HCT116 (cell line): ENCODE measurements at regions not wholly inside any gene's neighbourhood (a gene's known extent, or its start where the extent isn't known, plus 50 kb on each side); places are given as distances from the start of the nearest gene placed in this dataset.

ENCODE experiments used
- ATAC-seq: fragments of 200-7000 bp; cut with Tn5 transposase; 2 replicates; pipeline ENCODE4 v1.9.1; 2020; ENCODE audit warnings: mild to moderate bottlenecking, moderate library complexity
- BruUV-seq: library from RNA; stranded (reverse); fragments of 400-500 nt; replicated peaks from 2 replicates; lab custom pipeline; 2021; lab: Mats Ljungman, UMichigan
- CTCF ChIA-PET: fragments of 300-600 bp; sonication (Branson Sonifier 250); formaldehyde crosslinking; loops from one replicate; lab custom pipeline; 2021; ENCODE audit warnings: antibody characterized with exemption; lab: Charles Lee
- POLR2A ChIA-PET: fragments of 300-600, 350-600 bp; sonication (Branson Sonifier 250); formaldehyde crosslinking; loops from one replicate; lab custom pipeline; 2021; ENCODE audit warnings: antibody characterized with exemption; lab: Charles Lee
- RAD21 ChIA-PET, 2 experiments: fragments of 300-600 bp; sonication (Branson Sonifier 250); formaldehyde crosslinking; loops; one replicate each; lab custom pipeline; 2023; ENCODE audit warnings: low total read pairs in 2 of 2; ENCODE audit not compliant: uncharacterized antibody in 2 of 2, unreplicated experiment in 2 of 2, low non-redundant PET in 1 of 2; lab: Charles Lee
- DNase-seq: peaks from one replicate; pipeline ENCODE4 v3.0.0-alpha.2; 2010; ENCODE audit warnings: low read depth, low spot score
- H2AFZ ChIP-seq: fragments of 200-600 bp; shearing (Covaris generic), sonication (generic); 2 replicates; pipeline ENCODE4 v1.6.1; 2017; ENCODE audit warnings: low read depth, mixed run types, mixed read lengths, antibody characterized with exemption, low read length; ENCODE audit not compliant: poor library complexity, severe bottlenecking
- H3K27ac ChIP-seq: 2 replicates; pipeline ENCODE4 v1.5.1; 2012; ENCODE audit warnings: low read depth, low read length
- H3K27me3 ChIP-seq: fragments of 200-600 bp; sonication (generic); 2 replicates; pipeline ENCODE4 v1.6.1; 2016; ENCODE audit warnings: mixed run types, low read length, mixed read lengths; ENCODE audit not compliant: insufficient read depth
- H3K36me3 ChIP-seq, 2 experiments: fragments of 200-500 bp in 1 of 2; fragments of 200-600 bp in 1 of 2; sonication (Bioruptor generic) in 1 of 2; sonication (generic) in 1 of 2; 2 replicates each; pipeline versions ENCODE4 v1.5.1 to v1.6.1; 2014 to 2016; ENCODE audit warnings: low read length in 2 of 2, inconsistent platforms in 1 of 2, mixed read lengths in 1 of 2, mixed run types in 1 of 2; ENCODE audit not compliant: insufficient read depth in 2 of 2, control insufficient read depth in 1 of 2
- H3K4me1 ChIP-seq, 2 experiments: fragments of 200-600 bp in 1 of 2; sonication (generic) in 1 of 2; 2 replicates each; pipeline versions ENCODE4 v1.5.1 to v1.6.1; 2012 to 2017; ENCODE audit warnings: low read length in 2 of 2, inconsistent platforms in 1 of 2, mild to moderate bottlenecking in 1 of 2, mixed read lengths in 1 of 2, mixed run types in 1 of 2, moderate library complexity in 1 of 2; ENCODE audit not compliant: insufficient read depth in 2 of 2, control insufficient read depth in 1 of 2
- H3K4me2 ChIP-seq: fragments of 200-600 bp; sonication (generic); 2 replicates; pipeline ENCODE4 v1.6.1; 2017; ENCODE audit warnings: mixed run types, low read length, mixed read lengths
- H3K4me3 ChIP-seq, 2 experiments: fragments of 200-600 bp in 1 of 2; sonication (generic) in 1 of 2; replicated peaks in 1 of 2; 2 replicates each; pipeline ENCODE4 v1.5.1; 2011 to 2016; ENCODE audit warnings: low read length in 2 of 2, control low read depth in 1 of 2, low read depth in 1 of 2, mild to moderate bottlenecking in 1 of 2, mixed read lengths in 1 of 2, mixed run types in 1 of 2
- H3K79me2 ChIP-seq: fragments of 200-600 bp; sonication (generic); 2 replicates; pipeline ENCODE4 v1.6.1; 2017; ENCODE audit warnings: mild to moderate bottlenecking, mixed run types, low read length, moderate library complexity, mixed read lengths; ENCODE audit not compliant: insufficient read depth
- H3K9ac ChIP-seq: fragments of 200-600 bp; sonication (generic); 2 replicates; pipeline ENCODE4 v1.6.1; 2016; ENCODE audit warnings: low read length, mixed read lengths
- H3K9me2 ChIP-seq: fragments of 200-600 bp; sonication (generic), shearing (Covaris generic); 2 replicates; pipeline ENCODE4 v1.6.1; 2017; ENCODE audit warnings: mixed run types, mild to moderate bottlenecking, moderate library complexity; ENCODE audit not compliant: insufficient read depth
- H3K9me3 ChIP-seq, 2 experiments: fragments of 200-500 bp in 1 of 2; fragments of 200-600 bp in 1 of 2; sonication (Bioruptor generic) in 1 of 2; sonication (generic) in 1 of 2; 2 replicates each; pipeline ENCODE4 v1.6.1; 2014 to 2017; ENCODE audit warnings: low read length in 2 of 2, mixed read lengths in 2 of 2, inconsistent platforms in 1 of 2, low read depth in 1 of 2, mild to moderate bottlenecking in 1 of 2, mixed run types in 1 of 2, moderate library complexity in 1 of 2; ENCODE audit not compliant: control insufficient read depth in 1 of 2, insufficient read depth in 1 of 2
- H4K20me1 ChIP-seq: fragments of 200-600 bp; sonication (generic), shearing (Covaris generic); 2 replicates; pipeline ENCODE4 v1.6.1; 2017; ENCODE audit warnings: mixed run types, mild to moderate bottlenecking, moderate library complexity; ENCODE audit not compliant: insufficient read depth
- EZH2 ChIP-seq: fragments of 200-600 bp; sonication (generic); IDR thresholded peaks from 2 replicates; pipeline ENCODE4 v1.6.1; 2017; ENCODE audit warnings: antibody characterized with exemption, mixed run types
- JUND ChIP-seq: IDR thresholded peaks from 2 replicates; pipeline ENCODE4 v1.6.1; 2012
- MAX ChIP-seq: IDR thresholded peaks from 2 replicates; pipeline ENCODE4 v1.6.1; 2012
- POLR2A ChIP-seq: IDR thresholded peaks from 2 replicates; pipeline ENCODE4 v1.7.0; 2011; ENCODE audit warnings: borderline replicate concordance; ENCODE audit not compliant: insufficient read depth, insufficient read length; ENCODE audit errors: extremely low read depth
- POLR2AphosphoS5 ChIP-seq: IDR thresholded peaks from 2 replicates; pipeline ENCODE4 v1.6.1; 2011; ENCODE audit warnings: mild to moderate bottlenecking, low read depth, low read length, moderate library complexity
- RAD21 ChIP-seq: IDR thresholded peaks from 2 replicates; pipeline ENCODE4 v1.6.1; 2012; ENCODE audit warnings: low read depth, mild to moderate bottlenecking
- REST ChIP-seq: IDR thresholded peaks from 2 replicates; pipeline ENCODE4 v1.6.1; 2012; ENCODE audit warnings: low read depth
- SRF ChIP-seq: IDR thresholded peaks from 2 replicates; pipeline ENCODE4 v1.6.1; 2012; ENCODE audit warnings: low read depth
- TCF7L2 ChIP-seq: IDR thresholded peaks from 2 replicates; pipeline ENCODE4 v1.7.0; 2011; ENCODE audit warnings: borderline replicate concordance, inconsistent platforms; ENCODE audit not compliant: insufficient read depth, insufficient read length; ENCODE audit errors: extremely low read depth
- ZBTB33 ChIP-seq: IDR thresholded peaks from 2 replicates; pipeline ENCODE4 v1.6.1; 2011; ENCODE audit warnings: mild to moderate bottlenecking, low read length, moderate library complexity; ENCODE audit not compliant: insufficient replicate concordance; ENCODE audit errors: extremely low read depth
- ZNF274 ChIP-seq: fragments of 200-500 bp; sonication (Bioruptor generic); IDR thresholded peaks from 2 replicates; pipeline ENCODE4 v1.6.1; 2014; ENCODE audit warnings: mild to moderate bottlenecking, low read depth, low read length, inconsistent platforms
- intact Hi-C: fragments of 100-400 bp; cut with micrococcal nuclease; formaldehyde crosslinking; loops from 2 replicates; pipeline ENCODE4 v1.10.0; 2022

- H3K4me3 ChIP-seq, result no peak overlapping the region
- H2AFZ ChIP-seq, result no peak overlapping the region
- H3K27me3 ChIP-seq, result no peaks in the 10 kb centered on the region
- CTCF ChIA-PET, result no interaction called here
- H3K9ac ChIP-seq, result no peak overlapping the region
- no peaks in the 10 kb centered on the region for H4K20me1 ChIP-seq
- H3K36me3 ChIP-seq, result no peaks in the 10 kb centered on the region
- no peaks in the 10 kb centered on the region for H3K9me3 ChIP-seq
- no peak overlapping the region for H3K27ac ChIP-seq
- no peaks in the 10 kb centered on the region for H3K79me2 ChIP-seq
- BruUV-seq, result no TSS peak
- POLR2A ChIA-PET, result no interaction called here
- no peak for DNase-seq
- no peaks in the 10 kb centered on the region for H3K4me1 ChIP-seq
- intact Hi-C loops, result no loop called here
- no peak for TF ChIP-seq SRF
- TF ChIP-seq RAD21, result no peak
- TF ChIP-seq POLR2AphosphoS5, result no peak
- TF ChIP-seq REST, result no peak
- TF ChIP-seq MAX, result no peak
- TF ChIP-seq TCF7L2, result no peak
- TF ChIP-seq EZH2, result no peak
- no peak for TF ChIP-seq ZNF274
- no peak for TF ChIP-seq ZBTB33
- TF ChIP-seq POLR2A, result no peak
- TF ChIP-seq JUND, result no peak
- RAD21 ChIA-PET, result no interaction called here
- ATAC-seq, result no peak
- H3K4me2 ChIP-seq, result no peak overlapping the region
- H3K9me2 ChIP-seq, result no peaks in the 10 kb centered on the region
Observed at GRCh38 chr2:66093371-66093770, 341.6 kb upstream of the MEIS1 start.
